ENCODE measurements at regions not wholly inside any gene's neighbourhood (a gene's known extent, or its start where the extent isn't known, plus 50 kb on each side); places are given as distances from the start of the nearest gene placed in this dataset.

DNA sequence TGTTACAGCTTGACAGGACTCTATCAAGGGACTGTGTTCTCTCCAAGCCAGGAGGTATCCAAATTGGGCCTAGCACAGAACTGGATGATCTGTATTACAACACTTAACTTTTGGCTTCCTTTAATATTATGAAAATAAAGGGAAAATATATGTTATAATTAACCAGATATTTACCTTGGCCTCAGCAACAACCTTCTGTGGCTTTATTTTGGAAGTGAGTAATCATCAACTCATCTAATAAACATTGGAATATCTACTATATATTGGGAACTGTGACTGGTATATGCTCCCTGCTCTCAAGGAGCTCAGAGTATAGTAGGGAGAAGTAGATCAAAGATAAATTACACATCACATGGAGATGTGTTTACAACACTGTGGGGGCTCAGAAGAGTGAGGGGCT, 352.2 kb downstream of the METTL15 start:
- no peak for DNase-seq

DNA sequence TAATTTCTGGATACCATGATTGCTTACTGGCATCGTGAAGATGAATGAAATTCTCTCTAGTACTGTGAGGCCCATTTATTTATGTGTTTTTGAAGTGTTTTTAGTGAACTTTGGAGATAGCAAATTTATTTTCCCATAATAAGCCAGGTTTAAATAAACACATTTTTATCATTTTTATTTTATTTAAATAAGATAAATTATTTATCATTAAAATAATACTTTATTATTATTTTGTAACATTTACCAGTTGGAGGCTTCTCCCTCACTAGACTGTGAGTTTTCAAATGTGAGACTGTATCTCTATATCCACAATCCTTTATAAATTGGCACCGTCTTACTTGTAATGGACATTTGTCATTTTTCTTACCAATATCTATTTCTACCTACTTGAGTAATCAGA, 351.7 kb downstream of the METTL15 start:
- no peak for DNase-seq

DNA sequence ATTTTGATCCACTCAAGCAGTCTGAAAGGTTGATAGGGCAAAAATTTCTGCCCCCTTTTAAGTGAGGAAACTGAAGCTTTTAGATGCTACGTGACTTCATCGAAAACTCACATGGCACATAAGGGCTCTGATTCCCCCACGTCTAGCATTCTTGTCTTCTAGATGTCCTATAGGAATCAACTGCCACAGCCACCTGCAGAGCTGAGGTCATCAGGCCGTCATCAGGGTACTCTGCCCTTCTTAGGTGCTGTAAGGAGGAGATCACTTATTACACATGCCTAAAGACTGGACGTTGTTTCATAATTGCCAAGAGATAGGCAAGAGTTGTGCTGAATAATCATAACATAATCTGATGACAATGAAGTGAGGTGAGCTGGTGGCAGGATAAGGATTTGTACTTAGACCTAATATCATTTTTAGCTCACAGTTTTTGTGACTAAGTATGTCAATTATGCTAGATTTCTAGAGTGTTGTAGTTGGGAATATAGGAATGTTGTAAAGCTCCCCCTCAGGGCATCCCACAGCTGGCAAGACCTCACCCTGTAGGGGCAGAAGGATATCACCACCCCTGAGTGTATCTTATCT, 349.4 kb downstream of the METTL15 start:
- DNase-seq = no peak

DNA sequence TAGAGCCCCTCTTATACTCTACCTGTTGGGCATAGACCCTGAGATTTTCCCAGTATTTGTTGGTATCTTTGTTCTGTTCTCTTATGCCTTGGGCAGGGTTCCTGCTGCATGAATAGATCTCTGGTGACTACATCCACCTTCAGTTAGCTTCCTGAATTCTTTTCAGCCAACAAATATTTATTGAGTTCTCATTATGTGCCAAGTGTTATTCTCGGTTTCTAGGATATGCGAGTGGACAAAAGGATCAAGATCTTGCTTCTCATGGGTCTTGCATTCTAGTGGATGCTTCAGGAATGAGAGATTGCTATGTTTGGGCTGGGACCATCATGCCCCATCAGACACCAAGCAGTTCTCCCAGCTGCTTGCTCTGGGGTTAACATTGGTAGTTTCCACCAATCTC, 340.0 kb downstream of the METTL15 start:
- no peak for DNase-seq

DNA sequence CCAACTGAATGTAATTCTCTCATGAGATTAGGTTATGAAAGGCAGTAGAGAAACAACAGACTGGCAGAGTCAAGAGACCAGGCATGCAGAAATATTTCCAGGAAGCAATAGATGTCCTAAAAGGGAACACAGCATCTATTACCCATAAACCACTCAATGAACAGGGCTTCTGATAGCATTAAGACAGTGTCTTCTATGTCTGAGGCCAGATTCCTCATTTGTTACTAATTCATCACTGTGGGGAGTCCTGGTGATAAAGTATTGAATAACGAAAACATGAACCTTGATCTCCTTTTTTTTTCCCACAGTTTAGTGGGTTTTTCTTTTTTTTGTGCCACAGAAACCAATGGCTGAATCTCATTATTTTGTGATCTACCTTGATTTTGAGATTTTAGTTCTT, 339.0 kb downstream of the METTL15 start:
- DNase-seq = no peak

DNA sequence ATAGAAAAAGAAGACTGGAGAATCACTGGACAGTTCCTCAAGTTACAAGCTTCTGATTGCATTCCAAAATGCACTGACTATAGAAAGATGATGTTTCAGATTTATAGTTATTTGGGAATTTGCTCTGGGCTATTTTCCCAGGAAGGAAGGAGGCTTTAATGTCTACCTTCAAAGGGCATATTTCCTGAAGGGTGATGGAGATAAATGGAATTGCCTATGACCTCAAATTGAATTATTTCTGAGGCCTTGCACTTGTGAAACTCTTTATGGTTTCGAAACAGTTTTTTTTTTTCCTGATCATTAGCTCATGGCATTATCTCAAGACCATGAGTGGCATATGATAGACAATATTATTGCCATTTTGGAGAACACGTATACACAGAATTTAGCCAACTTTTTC, 333.9 kb downstream of the METTL15 start:
- no peak for DNase-seq

DNA sequence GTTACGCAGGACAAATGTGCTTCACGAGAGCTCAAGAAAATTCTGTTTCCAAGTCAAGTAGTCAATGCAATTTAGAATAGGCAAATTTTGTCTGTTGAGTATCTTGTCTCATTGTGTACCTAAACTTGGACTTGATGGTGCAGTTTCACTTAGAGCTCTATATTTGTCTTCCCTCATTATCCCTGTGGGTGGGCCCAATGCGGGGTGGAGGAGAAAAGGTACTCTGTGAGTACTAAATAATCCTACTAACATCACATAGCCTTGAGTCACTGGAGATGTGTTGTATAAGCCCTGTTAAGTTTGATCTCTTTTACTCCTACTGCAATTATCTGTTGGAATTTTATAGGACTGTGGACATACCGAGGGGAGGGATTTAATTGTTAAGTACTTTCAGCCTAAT, 331.2 kb downstream of the METTL15 start:
- no peak for DNase-seq

DNA sequence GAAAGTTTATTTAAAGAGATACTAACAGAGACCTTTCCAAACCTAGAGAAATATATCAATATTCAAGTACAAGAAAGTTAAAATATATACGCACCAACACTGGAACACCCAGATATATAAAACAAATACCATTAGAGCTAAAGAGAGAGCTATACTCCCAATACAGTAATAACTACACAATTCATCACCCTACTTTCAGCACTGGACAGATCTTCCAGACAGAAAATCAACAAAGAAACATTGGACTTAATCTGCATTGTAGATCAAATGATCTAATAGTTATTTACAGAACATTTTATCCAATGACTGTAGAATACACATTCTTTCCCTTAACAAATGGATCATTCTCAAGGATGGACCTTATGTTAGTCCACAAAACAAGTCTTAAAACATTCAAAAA, 311.9 kb downstream of the METTL15 start:
- DNase-seq = no peak

DNA sequence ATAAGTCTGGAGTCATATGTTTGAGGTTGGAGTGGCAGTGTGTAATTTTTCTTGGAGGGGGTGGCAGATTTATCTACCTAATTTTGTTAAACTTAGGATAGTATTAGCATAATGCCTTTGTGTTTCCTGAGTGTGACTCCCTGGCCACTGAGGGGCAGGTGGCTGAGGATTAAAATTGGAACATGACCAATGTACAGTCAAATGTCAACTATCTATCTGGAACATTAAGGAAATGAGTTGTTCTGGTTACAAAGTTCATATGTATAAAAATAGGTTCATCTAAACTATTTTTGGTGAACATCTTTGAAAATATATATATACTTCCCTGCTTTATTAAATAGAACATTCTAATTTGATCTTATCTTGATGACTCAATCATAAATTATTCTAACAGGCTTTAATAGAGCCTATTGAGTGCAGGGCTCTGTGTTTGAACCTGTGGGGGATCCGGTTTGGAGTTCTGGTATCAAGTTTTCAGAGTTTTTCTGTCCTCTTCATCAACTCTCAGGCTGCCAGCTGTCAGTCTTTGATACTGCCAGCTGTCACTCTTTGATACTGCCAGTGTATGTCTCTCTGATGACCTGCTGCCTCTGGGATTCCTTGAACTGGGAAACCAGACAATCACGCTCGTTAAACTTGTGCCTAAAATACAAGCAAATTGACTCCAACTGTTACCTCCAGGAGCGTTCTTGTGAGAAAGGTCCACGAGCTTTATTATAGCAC, 309.6 kb downstream of the METTL15 start:
- peak; percentile 38 for DNase-seq

DNA sequence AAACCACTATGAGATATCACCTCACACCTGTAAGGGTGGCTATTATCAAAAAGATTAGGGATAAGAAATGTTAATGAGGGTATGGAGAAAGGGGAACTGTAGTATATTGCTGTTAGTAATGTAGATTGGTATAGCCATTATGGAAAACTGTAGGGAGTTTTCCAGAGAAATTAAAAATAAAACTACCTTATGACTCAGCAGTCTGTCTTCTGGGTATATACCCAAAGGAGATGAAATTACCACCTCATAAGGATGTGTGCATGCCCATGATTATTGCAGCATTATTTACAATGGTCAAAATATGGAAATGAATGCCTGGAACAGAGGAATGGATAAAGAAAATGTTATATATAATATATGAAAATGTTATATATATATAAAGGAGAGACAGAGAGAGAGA, 303.8 kb downstream of the METTL15 start:
- DNase-seq = no peak

DNA sequence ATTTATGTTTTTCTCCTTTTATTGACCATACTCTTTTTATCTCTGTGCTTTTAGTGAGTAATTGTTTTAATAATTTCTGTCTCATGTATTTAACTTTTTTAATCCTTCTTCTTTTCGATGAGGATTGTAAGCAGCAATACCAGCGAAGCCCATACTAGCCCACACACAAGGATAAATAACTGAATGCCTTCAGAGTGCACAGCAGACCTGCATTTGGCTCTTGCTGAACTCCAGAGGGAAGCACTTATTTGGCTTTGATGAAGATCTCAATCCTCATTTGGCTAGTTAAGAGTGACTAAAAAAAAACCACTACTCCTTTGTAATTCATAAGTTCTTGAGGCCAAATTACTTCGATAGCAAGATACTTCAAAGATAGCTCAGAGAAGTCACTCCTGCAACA, 293.3 kb downstream of the METTL15 start:
- DNase-seq = no peak

DNA sequence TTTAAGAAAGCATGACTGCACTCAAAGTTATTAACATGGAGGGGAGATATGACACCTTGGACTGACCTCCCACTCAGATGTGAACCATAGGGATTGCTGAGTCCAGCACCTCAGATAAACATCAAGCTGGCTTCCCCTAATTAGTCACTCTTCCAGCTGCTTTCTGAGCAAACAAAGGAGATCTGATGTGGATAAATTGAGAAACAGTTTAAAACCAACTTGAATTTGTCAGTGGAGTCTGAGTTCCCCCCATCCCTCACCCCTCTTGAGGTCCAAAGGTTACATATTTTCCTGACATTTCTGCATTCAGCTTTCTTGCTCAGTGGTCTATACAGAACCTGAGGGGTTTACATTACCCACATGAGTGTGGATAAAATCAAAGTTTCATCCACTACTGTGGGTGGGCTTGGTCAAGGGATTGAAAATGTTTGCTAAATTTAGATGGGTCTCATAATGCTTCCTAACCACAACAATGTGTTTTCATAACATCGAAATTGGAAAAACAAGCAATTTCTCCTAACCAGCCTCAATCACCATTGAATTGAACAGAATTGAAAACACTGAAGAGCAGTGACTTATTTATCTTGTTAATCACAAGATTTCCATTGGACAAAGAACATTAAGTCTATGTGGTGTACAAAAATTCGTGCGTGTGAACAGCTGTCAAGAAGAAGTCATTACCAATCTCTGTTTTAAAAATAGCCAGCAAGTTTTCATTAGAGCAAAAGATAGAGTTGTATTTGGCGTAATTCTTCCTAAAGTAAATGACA, 292.3 kb downstream of the METTL15 start:
- no peak for DNase-seq

DNA sequence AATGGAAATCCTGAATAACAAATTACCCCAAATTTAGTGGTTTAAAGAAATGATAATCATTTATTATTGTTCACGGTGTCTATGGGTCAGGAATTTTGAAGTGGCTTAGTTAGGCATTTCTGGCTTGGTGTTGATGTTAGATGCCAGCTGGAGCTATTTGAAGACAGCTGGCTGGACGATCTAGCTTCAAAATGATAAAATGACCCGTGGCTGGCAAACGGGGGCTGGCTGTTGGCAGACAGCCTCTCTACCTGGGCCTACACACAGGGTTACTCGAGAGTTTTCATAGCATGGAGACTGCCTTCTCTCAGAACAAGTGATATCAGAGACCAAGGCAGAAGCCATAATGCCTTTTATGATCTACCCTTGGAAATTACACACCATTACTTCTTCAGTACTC, 285.2 kb downstream of the METTL15 start:
- no peak for DNase-seq

DNA sequence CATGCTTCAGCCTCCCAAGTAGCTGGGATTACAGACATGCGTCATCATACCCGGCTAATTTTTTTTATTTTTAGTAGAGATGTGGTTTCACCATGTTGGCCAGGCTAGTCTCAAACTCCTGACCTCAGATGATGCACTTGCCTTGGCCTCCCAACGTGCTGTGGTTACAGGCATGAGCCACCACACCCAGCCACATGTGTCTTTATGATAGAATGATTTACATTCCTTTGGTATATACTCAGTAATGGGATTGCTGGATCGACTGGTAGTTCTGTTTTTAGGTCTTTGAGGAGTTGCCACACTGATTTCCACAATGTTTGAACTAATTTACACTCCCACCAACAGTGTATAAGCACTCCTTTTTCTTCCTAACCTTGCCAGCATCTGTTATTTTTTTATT, 276.2 kb downstream of the METTL15 start:
- DNase-seq = no peak

DNA sequence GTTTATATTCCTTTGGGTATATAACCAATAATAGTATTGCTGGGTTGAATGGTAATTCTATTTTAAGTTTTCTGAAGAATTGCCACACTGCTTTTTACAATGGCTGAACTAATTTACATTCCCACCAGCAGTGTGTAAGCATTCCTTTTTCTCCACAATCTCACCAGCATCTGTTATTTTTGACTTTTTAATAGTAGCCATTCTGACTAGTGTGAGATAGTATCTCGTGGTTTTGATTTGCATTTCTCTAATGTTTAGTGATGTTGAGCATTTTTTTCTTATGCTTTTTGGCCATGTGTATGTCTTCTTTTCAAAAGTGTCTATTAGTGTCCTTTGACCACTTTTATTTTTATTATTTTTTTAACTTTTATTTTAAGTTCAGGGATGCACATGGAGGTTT, 275.3 kb downstream of the METTL15 start:
- DNase-seq = no peak

All from DMS 273 treated with DMSO at 0.1 percent for 48 hours (cell line).